H9 (cell line): ENCODE measurements at regions not wholly inside any gene's neighbourhood (a gene's known extent, or its start where the extent isn't known, plus 50 kb on each side); places are given as distances from the start of the nearest gene placed in this dataset.

ENCODE experiments used
- DNase-seq: peaks from one replicate; pipeline ENCODE4 v3.0.0-alpha.2; 2017
- H2AFZ ChIP-seq: one replicate; pipeline ENCODE4 v1.6.1; 2013; ENCODE audit warnings: mild to moderate bottlenecking, low read length, control low read depth, moderate library complexity
- H2AK5ac ChIP-seq: 2 replicates; pipeline ENCODE4 v1.6.1; 2013; ENCODE audit warnings: low read length, control low read depth, mixed read lengths; ENCODE audit not compliant: insufficient read length
- H2BK120ac ChIP-seq: one replicate; pipeline ENCODE4 v1.6.1; 2013; ENCODE audit warnings: low read depth, mild to moderate bottlenecking, low read length, control low read depth, inconsistent platforms; ENCODE audit not compliant: poor library complexity, severe bottlenecking
- H2BK12ac ChIP-seq: 2 replicates; pipeline ENCODE4 v1.6.1; 2013; ENCODE audit warnings: low read length, control low read depth, mixed read lengths, low read depth; ENCODE audit not compliant: insufficient read length
- H2BK15ac ChIP-seq: 2 replicates; pipeline ENCODE4 v1.6.1; 2013; ENCODE audit warnings: low read depth, low read length, control low read depth
- H2BK20ac ChIP-seq: one replicate; pipeline ENCODE4 v1.6.1; 2013; ENCODE audit warnings: low read depth, mild to moderate bottlenecking, low read length, control low read depth, inconsistent platforms; ENCODE audit not compliant: poor library complexity, severe bottlenecking
- H2BK5ac ChIP-seq: 2 replicates; pipeline ENCODE4 v1.6.1; 2013; ENCODE audit warnings: low read length, control low read depth, mixed read lengths; ENCODE audit not compliant: insufficient read length
- H3K14ac ChIP-seq: 2 replicates; pipeline ENCODE4 v1.6.1; 2013; ENCODE audit warnings: low read length, control low read depth; ENCODE audit not compliant: insufficient read depth
- H3K18ac ChIP-seq: 2 replicates; pipeline ENCODE4 v1.6.1; 2013; ENCODE audit warnings: low read depth, mild to moderate bottlenecking, mixed read lengths, low read length, control low read depth; ENCODE audit not compliant: insufficient read length
- H3K23ac ChIP-seq: 2 replicates; pipeline ENCODE4 v1.6.1; 2013; ENCODE audit warnings: low read length, control low read depth, mixed read lengths, low read depth; ENCODE audit not compliant: insufficient read length
- H3K23me2 ChIP-seq: 2 replicates; pipeline ENCODE4 v1.6.1; 2013; ENCODE audit warnings: low read depth, mild to moderate bottlenecking, mixed read lengths, low read length, control low read depth; ENCODE audit not compliant: insufficient read length, poor library complexity, severe bottlenecking
- H3K27ac ChIP-seq: 2 replicates; pipeline ENCODE4 v1.5.1; 2013; ENCODE audit warnings: low read length, control low read depth, mixed read lengths, low read depth; ENCODE audit not compliant: insufficient read length
- H3K27me3 ChIP-seq: 2 replicates; pipeline ENCODE4 v1.6.1; 2013; ENCODE audit warnings: low read length, control low read depth, inconsistent platforms; ENCODE audit not compliant: insufficient read depth
- H3K4ac ChIP-seq: 2 replicates; pipeline ENCODE4 v1.6.1; 2013; ENCODE audit warnings: low read depth, mild to moderate bottlenecking, control low read depth, inconsistent platforms, low read length, moderate library complexity
- H3K4me1 ChIP-seq: 2 replicates; pipeline ENCODE4 v1.6.1; 2013; ENCODE audit warnings: low read length, control low read depth, inconsistent platforms; ENCODE audit not compliant: insufficient read depth
- H3K4me2 ChIP-seq: 2 replicates; pipeline ENCODE4 v1.6.1; 2013; ENCODE audit warnings: low read length, control low read depth, mixed read lengths; ENCODE audit not compliant: insufficient read length, insufficient read depth
- H3K56ac ChIP-seq: 2 replicates; pipeline ENCODE4 v1.6.1; 2013; ENCODE audit warnings: low read depth, mild to moderate bottlenecking, mixed read lengths, low read length, control low read depth; ENCODE audit not compliant: insufficient read length
- H3K79me1 ChIP-seq: 2 replicates; pipeline ENCODE4 v1.6.1; 2013; ENCODE audit warnings: low read depth, mild to moderate bottlenecking, moderate library complexity, low read length, control low read depth, inconsistent platforms; ENCODE audit not compliant: insufficient read depth, poor library complexity, severe bottlenecking
- H3K79me2 ChIP-seq: 2 replicates; pipeline ENCODE4 v1.6.1; 2013; ENCODE audit warnings: low read length, control low read depth, inconsistent platforms; ENCODE audit not compliant: insufficient read depth
- H3K9ac ChIP-seq: 2 replicates; pipeline ENCODE4 v1.6.1; 2013; ENCODE audit warnings: low read length, control low read depth, mixed read lengths; ENCODE audit not compliant: insufficient read length; ENCODE audit errors: extremely low read depth
- H3K9me3 ChIP-seq: one replicate; pipeline ENCODE4 v1.6.1; 2013; ENCODE audit warnings: low read depth, low read length, inconsistent platforms; ENCODE audit not compliant: control insufficient read depth
- H3T11ph ChIP-seq: one replicate; pipeline ENCODE4 v1.6.1; 2013; ENCODE audit warnings: mild to moderate bottlenecking, low read length, control low read depth, inconsistent platforms
- H4K20me1 ChIP-seq: one replicate; pipeline ENCODE4 v1.6.1; 2013; ENCODE audit not compliant: control insufficient read depth, insufficient read length, insufficient read depth
- H4K5ac ChIP-seq: 2 replicates; pipeline ENCODE4 v1.6.1; 2013; ENCODE audit warnings: low read depth, mild to moderate bottlenecking, mixed read lengths, low read length, control low read depth; ENCODE audit not compliant: insufficient read length
- H4K8ac ChIP-seq: replicated peaks from 2 replicates; pipeline ENCODE4 v1.6.1; 2013; ENCODE audit warnings: low read length, control low read depth, mixed read lengths, low read depth; ENCODE audit not compliant: insufficient read length
- H4K91ac ChIP-seq: 2 replicates; pipeline ENCODE4 v1.6.1; 2013; ENCODE audit warnings: low read depth, mild to moderate bottlenecking, moderate library complexity, mixed read lengths, low read length, control low read depth; ENCODE audit not compliant: insufficient read length
- H3K27ac Mint-ChIP-seq, 3 experiments: 2 replicates in 2 of 3; 3 replicates in 1 of 3; pipeline ENCODE4 v1.8.0; 2020 to 2021; ENCODE audit warnings: mixed read lengths in 3 of 3, mild to moderate bottlenecking in 1 of 3, moderate library complexity in 1 of 3
- H3K27me3 Mint-ChIP-seq: 2 replicates; pipeline ENCODE4 v1.8.0; 2021; ENCODE audit warnings: low read depth, mild to moderate bottlenecking, moderate library complexity, mixed read lengths
- H3K36me3 Mint-ChIP-seq, 3 experiments: 2 replicates in 2 of 3; 3 replicates in 1 of 3; pipeline ENCODE4 v1.8.0; 2020 to 2021; ENCODE audit warnings: low read depth in 3 of 3, mixed read lengths in 3 of 3; ENCODE audit not compliant: insufficient read depth in 1 of 3
- H3K4me1 Mint-ChIP-seq, 2 experiments: 2 replicates each; pipeline ENCODE4 v1.8.0; 2020; ENCODE audit warnings: mixed read lengths in 2 of 2
- H3K4me3 Mint-ChIP-seq, 2 experiments: 2 replicates in 1 of 2; 3 replicates in 1 of 2; pipeline ENCODE4 v1.8.0; 2020 to 2021; ENCODE audit warnings: mild to moderate bottlenecking in 2 of 2, mixed read lengths in 2 of 2, moderate library complexity in 1 of 2
- H3K9me3 Mint-ChIP-seq, 2 experiments: 2 replicates in 1 of 2; 3 replicates in 1 of 2; pipeline ENCODE4 v1.8.0; 2020; ENCODE audit warnings: mild to moderate bottlenecking in 2 of 2, mixed read lengths in 2 of 2, moderate library complexity in 1 of 2
- CTCF ChIP-seq: fragments of 200-600 bp; sonication (generic); conservative IDR thresholded peaks from 3 replicates; pipeline ENCODE4 v1.8.0; 2021; ENCODE audit warnings: antibody characterized with exemption, mild to moderate bottlenecking
- WGBS: extraction: QIAGEN DNeasy Blood & Tissue Kit; methylation state at CpG from one replicate; pipeline ENCODE4 v1.1.7; 2013; ENCODE audit warnings: missing lambda C conversion rate, low lambda C conversion rate, mixed read lengths; ENCODE audit not compliant: insufficient read length; ENCODE audit errors: extremely low coverage; 5-methylcytosine and 5-hydroxymethylcytosine counted together

- WGBS = no CpG with 5 or more reads among the region's 1 CpG
Observed at GRCh38 chr1:82707681-82708080, 906.9 kb downstream of the ADGRL2 start.

More at GRCh38 chr1:82707681-82708080, 906.9 kb downstream of the ADGRL2 start:
- H3K27ac Mint-ChIP-seq = no peak overlapping the region
- TF ChIP-seq CTCF = no peak
- H3K79me2 ChIP-seq = no peaks in the 10 kb centered on the region
- H3K4me2 ChIP-seq = no peak overlapping the region
- H4K5ac ChIP-seq = no peak overlapping the region
- no peak overlapping the region for H3K18ac ChIP-seq
- H3K9me3 Mint-ChIP-seq = no peaks in the 10 kb centered on the region
- no peaks in the 10 kb centered on the region for H3K27me3 ChIP-seq
- no peak overlapping the region for H3K27ac ChIP-seq
- H3K23me2 ChIP-seq = no peaks in the 10 kb centered on the region
- no peak overlapping the region for H2AFZ ChIP-seq
- no peak overlapping the region for H2BK120ac ChIP-seq
- no peaks in the 10 kb centered on the region for H4K20me1 ChIP-seq
- no peaks in the 10 kb centered on the region for H3K36me3 Mint-ChIP-seq
- no peaks in the 10 kb centered on the region for H3K4me1 ChIP-seq
- no peak overlapping the region for H2BK15ac ChIP-seq
- H3K23ac ChIP-seq = no peak overlapping the region
- no peak overlapping the region for H2BK5ac ChIP-seq
- H2BK12ac ChIP-seq = no peak overlapping the region
- no peak overlapping the region for H4K91ac ChIP-seq
- H4K8ac ChIP-seq = no peak overlapping the region
- no peaks in the 10 kb centered on the region for H3K9me3 ChIP-seq
- H3T11ph ChIP-seq = no peak overlapping the region
- H3K79me1 ChIP-seq = no peaks in the 10 kb centered on the region
- H3K9ac ChIP-seq = no peak overlapping the region
- H2AK5ac ChIP-seq = no peak overlapping the region
- no peak overlapping the region for H3K4ac ChIP-seq
- no peak for DNase-seq
- no peak overlapping the region for H3K4me3 Mint-ChIP-seq
- no peaks in the 10 kb centered on the region for H3K27me3 Mint-ChIP-seq
- H3K56ac ChIP-seq = no peak overlapping the region
- no peak overlapping the region for H3K14ac ChIP-seq
- H2BK20ac ChIP-seq = no peak overlapping the region
- H3K4me1 Mint-ChIP-seq = no peaks in the 10 kb centered on the region
